Brain pericyte (primary cell): ENCODE measurements at regions not wholly inside any gene's neighbourhood (a gene's known extent, or its start where the extent isn't known, plus 50 kb on each side); places are given as distances from the start of the nearest gene placed in this dataset.
"Not testable (repeated sequence)": the region's sequence is repeated elsewhere in the genome, so short reads cannot be mapped to it uniquely, and the experiment has no call there.

Source experiments
- DNase-seq: peaks from one replicate; pipeline ENCODE4 v3.0.0-alpha.2; 2012; ENCODE audit warnings: low read depth, low spot score

GRCh38 chr1:54474310-54475251 lies 68.4 kb upstream of the SSBP3 start:
- no peak for DNase-seq

- DNase-seq, result no peak
Measured at GRCh38 chr1:54471588-54471987, 65.4 kb upstream of the SSBP3 start.

GRCh38 chr1:54469444-54469843 lies 63.2 kb upstream of the SSBP3 start:
- DNase-seq, result not testable (repeated sequence)

- DNase-seq, result not testable (repeated sequence)
Measured at GRCh38 chr1:54468288-54469084, 62.3 kb upstream of the SSBP3 start.

- no peak for DNase-seq
Measured at GRCh38 chr1:54465351-54465811, 59.2 kb upstream of the SSBP3 start.

GRCh38 chr1:54464477-54465146 lies 58.4 kb upstream of the SSBP3 start:
- DNase-seq, result no peak

- DNase-seq, result no peak
Measured at GRCh38 chr1:54464031-54464476, 57.9 kb upstream of the SSBP3 start.

GRCh38 chr1:54463259-54464030 lies 57.3 kb upstream of the SSBP3 start:
- no peak for DNase-seq

GRCh38 chr1:54462597-54463258 lies 56.5 kb upstream of the SSBP3 start:
- no peak for DNase-seq

GRCh38 chr1:54461731-54462596 lies 55.8 kb upstream of the SSBP3 start:
- DNase-seq, result no peak

- DNase-seq, result no peak
Measured at GRCh38 chr1:54460861-54461387, 54.7 kb upstream of the SSBP3 start.

GRCh38 chr1:54460351-54460750 lies 54.2 kb upstream of the SSBP3 start:
- DNase-seq, result no peak

- DNase-seq, result no peak
Measured at GRCh38 chr1:54459726-54460191, 53.6 kb upstream of the SSBP3 start.

- no peak for DNase-seq
Measured at GRCh38 chr1:54459140-54459539, 52.9 kb upstream of the SSBP3 start.

GRCh38 chr1:54456921-54457529 lies 50.8 kb upstream of the SSBP3 start:
- DNase-seq, result no peak

- DNase-seq, result no peak
Measured at GRCh38 chr1:54456361-54456760, 50.2 kb upstream of the SSBP3 start.
